IPS-20b (cell line): ENCODE measurements at regions not wholly inside any gene's neighbourhood (a gene's known extent, or its start where the extent isn't known, plus 50 kb on each side); places are given as distances from the start of the nearest gene placed in this dataset.
"Not testable (repeated sequence)": the region's sequence is repeated elsewhere in the genome, so short reads cannot be mapped to it uniquely, and the experiment has no call there.

Experiments
- H3K27ac ChIP-seq: one replicate; pipeline ENCODE4 v1.5.1; 2013; ENCODE audit warnings: low read length
- H3K27me3 ChIP-seq: 2 replicates; pipeline ENCODE4 v1.6.1; 2013; ENCODE audit warnings: mild to moderate bottlenecking, low read length, inconsistent platforms; ENCODE audit not compliant: insufficient read depth
- H3K36me3 ChIP-seq: 2 replicates; pipeline ENCODE4 v1.6.1; 2013; ENCODE audit warnings: low read depth, mild to moderate bottlenecking, inconsistent platforms, low read length, moderate library complexity; ENCODE audit not compliant: insufficient read depth
- H3K4me1 ChIP-seq: 2 replicates; pipeline ENCODE4 v1.6.1; 2013; ENCODE audit warnings: mild to moderate bottlenecking, control low read depth, inconsistent platforms, low read length, moderate library complexity; ENCODE audit not compliant: insufficient read depth
- H3K4me3 ChIP-seq: 2 replicates; pipeline ENCODE4 v1.5.1; 2013; ENCODE audit warnings: mild to moderate bottlenecking, low read length, inconsistent platforms
- H3K9ac ChIP-seq: 2 replicates; pipeline ENCODE4 v1.6.1; 2013; ENCODE audit warnings: low read depth, mild to moderate bottlenecking, inconsistent platforms, low read length, moderate library complexity
- H3K9me3 ChIP-seq: 2 replicates; pipeline ENCODE4 v1.6.1; 2013; ENCODE audit warnings: mild to moderate bottlenecking, low read depth, low read length, inconsistent platforms; ENCODE audit not compliant: insufficient read depth

DNA sequence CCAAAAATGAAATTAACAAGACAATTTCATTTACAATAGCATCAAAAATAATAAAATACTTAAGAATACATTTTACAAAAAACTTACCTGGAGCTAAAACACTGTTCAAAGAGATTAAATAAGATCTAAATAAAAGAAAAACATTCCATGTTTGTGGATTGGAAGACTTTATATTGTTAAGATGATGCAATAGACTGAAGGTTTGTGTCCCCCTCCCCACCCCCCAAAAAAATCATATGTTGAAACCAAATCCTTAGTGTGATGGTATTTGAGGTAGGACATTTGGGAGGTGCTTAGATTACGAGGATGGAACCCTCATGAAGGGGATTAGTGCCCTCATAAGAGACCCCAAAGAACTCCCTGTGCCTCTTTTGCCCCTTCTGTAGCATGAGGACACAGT lies 117.6 kb downstream of the ZNF467 start:
- Histone ChIP-seq H3K9me3 (peaks cover 8% of the 10 kb centered on the region), H3K36me3 (no peaks in the 10 kb centered on the region), H3K9ac (no peak overlapping the region), H3K27me3 (no peaks in the 10 kb centered on the region), H3K27ac (no peak overlapping the region), H3K4me1 (no peaks in the 10 kb centered on the region), H3K4me3 (no peak overlapping the region)

DNA sequence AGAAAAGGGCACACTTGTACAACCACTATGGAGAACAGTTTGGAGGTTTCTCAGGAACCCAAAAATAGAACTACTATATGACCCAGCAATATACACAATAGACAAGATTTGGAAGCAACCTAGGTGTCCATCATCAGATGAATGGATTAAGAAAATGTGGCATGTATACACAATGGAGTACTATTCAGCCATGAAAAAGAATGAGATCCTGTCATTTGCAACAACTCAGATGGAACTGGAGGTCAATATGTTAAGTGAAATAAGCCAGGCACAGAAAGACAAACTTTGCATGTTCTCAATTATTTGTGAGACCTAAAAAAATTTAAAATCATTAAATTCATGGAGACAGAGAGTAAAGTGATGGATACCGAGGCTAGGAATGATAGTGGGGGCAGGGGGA lies 118.8 kb downstream of the ZNF467 start:
- no peak overlapping the region for H3K9ac ChIP-seq
- H3K36me3 ChIP-seq = no peaks in the 10 kb centered on the region
- no peaks in the 10 kb centered on the region for H3K4me1 ChIP-seq
- no peak overlapping the region for H3K4me3 ChIP-seq
- peaks cover 8% of the 10 kb centered on the region for H3K9me3 ChIP-seq
- no peak overlapping the region for H3K27ac ChIP-seq
- no peaks in the 10 kb centered on the region for H3K27me3 ChIP-seq

DNA sequence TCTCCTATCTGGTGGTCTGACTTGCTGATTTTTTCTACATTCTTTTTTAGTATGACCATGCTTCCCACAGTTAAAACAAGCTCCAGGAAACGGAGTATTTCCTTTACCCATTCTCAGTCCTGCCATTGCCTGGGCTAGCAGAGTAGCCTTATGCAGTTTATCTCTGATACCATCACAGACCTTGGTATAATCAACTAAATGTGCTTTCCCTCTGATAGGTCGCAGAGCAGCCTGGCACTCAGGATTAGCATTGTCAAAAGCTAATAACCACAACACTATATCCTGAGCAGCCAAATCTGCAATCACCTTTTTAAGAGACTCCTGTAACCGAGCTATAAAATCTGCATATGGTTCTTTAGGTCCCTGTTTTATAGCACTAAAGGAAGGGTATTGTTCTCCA lies 123.2 kb downstream of the ZNF467 start:
- not testable (repeated sequence) for H3K4me1 ChIP-seq, H3K4me3 ChIP-seq, H3K27me3 ChIP-seq, H3K9ac ChIP-seq, H3K27ac ChIP-seq, H3K9me3 ChIP-seq, H3K36me3 ChIP-seq

DNA sequence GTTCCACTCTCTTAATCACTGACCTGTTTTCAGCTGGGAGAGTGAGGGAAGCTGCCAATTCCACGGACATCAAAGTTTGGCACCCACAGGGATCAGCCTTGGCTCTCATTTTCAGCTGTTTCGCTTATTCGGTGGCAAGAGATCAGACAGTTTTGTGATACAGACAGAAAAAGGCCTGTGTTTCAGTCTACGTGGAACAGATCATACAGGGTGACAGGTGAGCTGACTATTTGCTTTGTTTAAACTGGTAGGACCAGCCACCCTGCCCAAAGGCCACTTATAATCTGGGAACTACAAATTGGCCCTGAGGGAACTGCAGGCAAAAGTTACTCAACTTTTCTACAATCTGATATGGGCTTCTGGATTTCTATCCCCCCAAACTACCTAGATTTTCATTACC lies 128.6 kb downstream of the ZNF467 start:
- H3K4me3 ChIP-seq = no peak overlapping the region
- no peaks in the 10 kb centered on the region for H3K4me1 ChIP-seq
- no peak overlapping the region for H3K9ac ChIP-seq
- peaks cover 3% of the 10 kb centered on the region; the same call in 1 of the 2 replicates for H3K27me3 ChIP-seq
- H3K9me3 ChIP-seq = no peaks in the 10 kb centered on the region
- no peak overlapping the region for H3K27ac ChIP-seq
- no peaks in the 10 kb centered on the region for H3K36me3 ChIP-seq

DNA sequence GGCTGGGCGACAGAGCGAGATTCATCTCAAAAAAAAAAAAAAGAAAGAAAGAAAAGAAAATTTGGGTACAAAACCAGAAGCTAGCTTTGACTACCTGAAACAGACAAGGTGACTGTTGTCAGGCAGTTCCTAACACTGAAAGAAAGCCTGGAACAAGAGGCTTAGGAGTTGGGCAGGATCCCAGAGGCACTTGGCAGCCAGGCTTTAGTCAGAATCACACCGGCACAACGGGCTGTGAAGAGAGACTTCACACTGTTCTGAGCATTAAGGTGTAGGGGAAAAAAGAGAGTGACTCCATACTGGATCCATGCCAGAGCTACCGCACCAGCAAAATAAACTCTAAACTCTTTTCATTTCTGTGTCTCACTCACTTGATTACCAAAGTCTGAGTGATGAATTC lies 130.8 kb downstream of the ZNF467 start:
- Histone ChIP-seq H3K4me1 (no peaks in the 10 kb centered on the region), H3K9me3 (no peaks in the 10 kb centered on the region), H3K27ac (no peak overlapping the region), H3K4me3 (no peak overlapping the region), H3K36me3 (no peaks in the 10 kb centered on the region), H3K9ac (no peak overlapping the region), H3K27me3 (peaks cover 3% of the 10 kb centered on the region)

DNA sequence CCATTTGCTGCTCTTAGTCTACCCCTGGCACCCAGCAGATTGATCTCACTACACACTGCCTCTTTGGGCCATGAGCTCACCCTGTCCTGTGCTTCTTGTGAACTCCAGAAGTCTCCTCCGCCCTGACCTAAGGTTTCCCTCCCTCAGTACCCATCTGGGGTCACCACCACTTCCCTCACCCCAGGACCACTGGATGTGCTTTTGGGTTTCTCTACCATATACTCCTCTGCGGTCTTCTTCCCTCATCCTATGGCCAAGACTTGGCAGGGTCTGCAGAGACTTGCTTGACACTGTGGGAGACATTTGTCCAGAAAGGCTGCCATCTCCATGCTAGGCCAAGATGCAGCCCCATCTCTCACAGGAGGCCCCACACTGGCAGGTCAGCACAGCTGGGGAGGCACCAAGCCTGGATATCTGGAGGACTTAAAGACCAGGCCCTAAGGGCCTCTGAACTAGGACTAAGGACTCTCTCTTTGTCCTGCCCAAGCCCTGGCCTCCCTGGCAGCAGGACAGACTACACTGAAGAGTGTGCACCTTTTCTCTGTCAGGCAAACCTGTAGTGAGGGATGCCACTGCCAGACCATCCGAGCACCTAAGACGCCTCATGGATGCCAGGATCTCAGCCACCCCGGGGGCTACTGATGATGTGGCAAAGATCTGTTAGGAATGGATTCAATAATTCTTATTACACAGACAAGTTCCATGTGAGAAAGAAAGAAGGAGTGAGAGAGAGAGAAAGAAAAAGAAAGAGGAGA lies 134.6 kb downstream of the ZNF467 start:
- Histone ChIP-seq H3K36me3 (no peaks in the 10 kb centered on the region), H3K9ac (no peak overlapping the region), H3K4me3 (no peak overlapping the region), H3K27me3 (peaks cover 8% of the 10 kb centered on the region), H3K9me3 (no peaks in the 10 kb centered on the region), H3K4me1 (no peaks in the 10 kb centered on the region), H3K27ac (no peak overlapping the region)

DNA sequence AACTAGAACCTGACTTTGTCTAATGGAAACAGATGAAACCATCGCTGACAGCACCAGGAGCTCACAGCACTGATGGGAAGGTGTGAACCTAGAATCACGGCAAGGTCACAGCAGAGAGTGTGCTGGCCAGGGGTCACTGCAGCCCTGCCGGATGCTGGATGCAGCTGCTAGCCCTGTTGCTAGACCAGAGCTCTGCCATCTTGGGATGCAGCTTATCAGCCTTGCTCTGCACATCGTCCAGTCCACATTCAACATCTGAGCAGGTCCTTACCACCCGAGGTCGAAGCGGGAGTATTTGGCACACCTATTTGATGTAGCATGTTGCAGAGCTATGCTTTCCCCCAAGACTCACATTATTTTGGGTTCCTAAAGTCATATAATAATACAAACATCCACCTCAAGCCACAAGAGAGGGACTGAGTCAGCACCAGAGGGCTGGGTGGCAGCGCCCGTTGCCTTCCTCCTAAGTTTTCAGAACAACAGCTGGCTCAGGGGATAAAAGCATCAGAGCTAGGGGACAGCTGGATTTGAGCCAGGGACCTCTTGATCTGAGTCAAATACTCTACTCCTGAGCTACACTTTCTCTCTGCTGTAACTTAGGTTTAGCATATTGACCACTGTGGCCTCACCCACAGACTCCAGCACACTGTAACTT lies 135.3 kb downstream of the ZNF467 start:
- Histone ChIP-seq H3K27me3 (peaks cover 15% of the 10 kb centered on the region), H3K27ac (no peak overlapping the region), H3K36me3 (no peaks in the 10 kb centered on the region), H3K4me3 (no peak overlapping the region), H3K4me1 (no peaks in the 10 kb centered on the region), H3K9me3 (no peaks in the 10 kb centered on the region), H3K9ac (no peak overlapping the region)

DNA sequence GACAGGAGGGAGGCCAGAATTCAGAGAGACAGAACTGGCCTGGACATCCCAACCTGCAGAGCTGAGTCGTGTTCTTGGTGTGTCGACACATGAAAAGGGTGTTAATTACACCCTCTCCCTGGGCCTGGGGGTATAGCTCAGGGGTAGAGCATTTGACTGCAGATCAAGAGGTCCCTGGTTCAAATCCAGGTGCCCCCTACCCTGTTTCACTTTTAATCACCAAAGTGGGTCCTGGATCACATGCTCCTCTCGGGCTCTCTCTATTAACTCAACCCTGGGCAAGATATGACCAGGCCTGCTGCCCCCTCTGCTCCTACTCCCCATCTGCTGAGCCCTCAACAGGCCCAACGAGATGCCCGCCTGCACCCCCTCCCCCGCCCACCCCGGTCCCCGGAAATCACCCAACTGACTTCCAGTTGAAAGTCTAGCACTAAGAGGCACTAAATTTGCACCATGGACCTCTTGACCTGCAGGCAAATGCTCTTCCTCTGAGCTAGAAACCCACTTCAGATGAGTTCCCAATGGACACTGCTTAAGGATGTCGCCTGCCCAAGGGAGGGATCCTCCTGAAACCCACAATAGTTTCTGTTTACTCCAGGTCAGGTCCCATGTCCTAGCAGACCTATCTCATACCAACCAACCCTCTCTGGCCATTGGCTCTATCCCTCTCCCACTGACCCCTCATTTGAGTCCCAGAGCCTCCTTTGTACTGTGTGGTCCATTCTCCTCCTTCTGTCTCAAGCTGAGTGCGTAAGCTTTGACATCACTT lies 137.6 kb downstream of the ZNF467 start:
- Histone ChIP-seq H3K4me1 (no peaks in the 10 kb centered on the region), H3K36me3 (no peaks in the 10 kb centered on the region), H3K4me3 (no peak overlapping the region), H3K27me3 (peaks cover 38% of the 10 kb centered on the region), H3K27ac (no peak overlapping the region), H3K9me3 (no peaks in the 10 kb centered on the region), H3K9ac (no peak overlapping the region)

DNA sequence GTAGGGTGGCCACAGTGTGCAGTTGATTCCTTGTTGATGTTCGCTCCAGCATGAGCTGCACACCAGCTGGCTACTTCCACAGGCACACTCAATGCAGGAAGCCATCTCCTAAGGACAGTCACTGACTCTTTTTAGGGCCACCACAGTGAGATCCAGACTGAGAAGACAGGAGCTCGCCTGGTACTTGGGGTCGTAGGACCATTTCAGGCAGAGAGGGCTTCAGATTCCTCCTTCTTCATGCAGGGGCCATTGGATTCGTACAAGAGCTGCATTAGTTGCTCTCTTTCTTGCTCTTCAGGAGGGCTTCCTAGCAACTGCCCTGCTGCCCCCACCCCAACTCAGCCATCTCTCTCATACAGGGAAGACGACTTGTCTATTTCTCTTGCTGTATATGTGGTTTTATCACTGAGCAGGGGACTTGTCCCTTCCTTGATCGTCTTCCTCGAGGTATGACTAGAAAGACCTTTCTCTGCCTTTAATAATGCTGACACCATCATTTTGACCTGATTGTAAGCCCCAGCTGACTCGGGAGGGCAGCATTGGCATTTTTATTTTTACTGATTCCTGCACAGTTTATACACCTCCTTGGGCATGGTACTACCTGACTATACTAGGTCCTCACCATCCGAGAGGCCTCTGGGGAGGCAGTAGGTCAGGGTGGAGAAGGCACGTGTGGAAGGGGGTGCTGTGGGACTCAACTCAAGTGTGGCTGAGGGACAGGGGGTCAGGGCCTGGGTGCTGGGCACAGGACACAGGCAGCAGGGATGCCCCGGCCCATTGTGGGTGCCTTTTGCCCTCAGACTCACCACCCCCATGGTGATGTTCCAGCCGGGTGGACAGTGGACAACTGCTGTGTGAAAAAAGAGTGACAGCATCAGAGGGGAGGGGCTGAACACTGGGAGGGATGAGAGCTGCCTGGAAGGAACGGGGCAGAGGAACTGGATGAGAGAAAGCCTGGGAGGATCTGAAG lies 136.7 kb upstream of the ZNF746 start:
- Histone ChIP-seq H3K27me3 (peaks cover 47% of the 10 kb centered on the region), H3K27ac (no peak overlapping the region), H3K36me3 (no peaks in the 10 kb centered on the region), H3K9me3 (no peaks in the 10 kb centered on the region), H3K9ac (no peak overlapping the region), H3K4me1 (no peaks in the 10 kb centered on the region), H3K4me3 (no peak overlapping the region)

DNA sequence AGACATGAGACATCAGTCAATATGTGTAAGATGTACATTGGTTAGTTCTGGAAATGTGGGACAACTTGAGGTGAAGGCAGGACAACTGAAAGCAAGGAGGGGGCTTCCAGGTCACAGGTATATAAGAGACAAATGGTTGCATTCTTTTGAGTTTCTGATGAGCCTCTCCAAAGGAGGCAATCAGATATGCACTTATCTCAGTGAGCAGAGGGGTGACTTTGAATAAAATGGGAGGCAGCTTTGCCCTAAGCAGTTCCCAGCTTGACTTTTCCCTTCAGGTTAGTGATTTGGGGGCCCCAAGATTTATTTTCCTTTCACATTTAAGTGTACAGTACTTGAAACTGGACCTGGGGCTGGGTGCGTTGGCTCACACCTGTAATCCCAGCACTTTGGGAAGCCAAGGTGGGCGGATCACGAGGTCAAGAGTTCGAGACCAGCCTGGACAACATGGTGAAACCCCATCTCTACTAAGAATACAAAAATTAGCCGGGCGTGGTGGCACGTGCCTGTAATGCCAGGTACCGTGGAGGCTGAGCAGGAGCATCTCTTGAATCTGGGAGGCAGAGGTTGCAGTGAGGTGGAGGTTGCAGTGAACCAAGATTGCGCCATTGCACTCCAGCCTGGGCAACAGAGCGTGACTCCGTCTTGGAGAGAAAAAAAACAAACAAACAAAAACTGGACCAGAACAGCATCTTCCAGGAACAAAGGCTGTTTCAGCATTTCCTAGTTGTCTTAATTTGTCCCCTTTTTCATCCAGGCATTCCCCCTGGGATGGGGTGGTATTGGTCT lies 130.9 kb upstream of the ZNF746 start:
- peaks cover 40% of the 10 kb centered on the region for H3K27me3 ChIP-seq
- H3K9ac ChIP-seq, H3K27ac ChIP-seq, H3K4me1 ChIP-seq, H3K36me3 ChIP-seq, H3K9me3 ChIP-seq, H3K4me3 ChIP-seq: not testable (repeated sequence)
